GM18873 (cell line): ENCODE measurements at regions not wholly inside any gene's neighbourhood (a gene's known extent, or its start where the extent isn't known, plus 50 kb on each side); places are given as distances from the start of the nearest gene placed in this dataset.

ENCODE experiments used
- ATAC-seq: cut with Tn5 transposase; IDR thresholded peaks from one replicate; pipeline ENCODE4 v1.9.1; 2021; ENCODE audit warnings: mild to moderate bottlenecking, moderate library complexity, moderate number of reproducible peaks; ENCODE audit not compliant: unreplicated experiment, low FRiP score

GRCh38 chr2:81839780-81840179 is 1535.2 kb upstream of the LRRTM1 start:
- ATAC-seq: no peak

GRCh38 chr2:81835321-81836000 is 1530.9 kb upstream of the LRRTM1 start:
- no peak for ATAC-seq

- ATAC-seq: no peak
These were observed 1482.3 kb upstream of the LRRTM1 start for GRCh38 chr2:81786811-81787210.

DNA sequence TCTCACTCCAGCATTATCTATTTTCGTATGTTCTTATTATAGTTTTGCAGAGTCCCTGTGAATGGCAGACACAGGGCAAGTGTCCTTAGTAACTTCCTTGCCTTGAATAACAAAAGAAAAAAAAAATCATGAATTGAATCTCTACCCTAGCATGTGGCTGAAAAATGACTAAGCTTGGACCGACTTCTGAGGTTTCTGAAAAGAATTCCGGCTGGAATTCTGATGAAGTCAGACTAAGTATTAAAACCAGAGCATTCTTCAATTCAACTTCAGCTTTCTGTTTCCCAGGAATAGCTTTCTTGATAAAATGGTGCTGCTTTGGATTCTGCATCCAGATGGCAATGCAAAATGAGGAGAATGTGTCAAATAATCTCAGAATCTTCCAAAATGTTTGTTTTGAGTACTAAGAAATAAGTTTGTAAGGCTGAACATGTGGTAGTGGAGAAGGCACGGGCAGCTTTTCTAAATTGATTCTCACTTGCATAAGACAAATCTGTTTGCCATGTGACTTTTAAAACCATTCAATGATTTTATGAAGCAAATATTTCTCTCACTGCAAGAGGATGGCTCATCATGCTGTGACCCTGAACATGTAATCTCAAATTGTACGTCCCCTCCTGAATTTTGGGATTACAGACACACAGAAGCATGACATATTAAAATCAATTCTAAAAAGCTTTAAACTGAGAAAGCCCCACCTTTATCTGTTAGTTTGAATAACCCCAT is 1462.8 kb upstream of the LRRTM1 start:
- no peak for ATAC-seq

DNA sequence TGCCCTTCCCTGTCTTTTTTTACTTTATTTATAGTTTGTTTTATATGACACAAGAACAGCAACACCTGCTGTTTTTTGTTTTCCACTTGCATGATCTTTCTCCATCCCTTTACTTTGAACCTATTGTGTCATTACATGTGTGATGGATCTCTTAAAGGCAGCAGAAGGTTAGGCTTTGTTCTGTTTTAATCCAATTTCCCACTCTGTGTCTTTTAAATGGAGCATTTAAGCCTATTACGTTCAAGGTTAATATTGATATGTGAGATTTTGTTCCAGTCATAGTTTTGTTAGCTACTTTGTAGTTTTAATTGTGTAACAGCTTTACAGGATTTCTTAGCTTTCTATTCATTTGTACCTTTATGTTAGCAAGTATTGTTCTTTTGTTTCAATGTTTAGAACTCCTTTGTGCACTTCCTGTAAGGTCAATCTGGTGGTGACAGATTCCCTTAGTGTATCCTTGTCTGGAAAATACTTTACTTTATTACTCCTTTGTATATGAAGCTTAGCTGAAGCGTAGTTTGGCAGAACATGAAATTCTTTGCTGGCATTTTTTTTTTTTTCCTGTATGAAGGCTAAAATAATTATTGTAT is 1443.0 kb upstream of the LRRTM1 start:
- ATAC-seq: no peak

- ATAC-seq: no peak
These were observed 1435.4 kb upstream of the LRRTM1 start for GRCh38 chr2:81739966-81740365.

- ATAC-seq: no peak
These were observed 1430.4 kb upstream of the LRRTM1 start for GRCh38 chr2:81734981-81735380.

DNA sequence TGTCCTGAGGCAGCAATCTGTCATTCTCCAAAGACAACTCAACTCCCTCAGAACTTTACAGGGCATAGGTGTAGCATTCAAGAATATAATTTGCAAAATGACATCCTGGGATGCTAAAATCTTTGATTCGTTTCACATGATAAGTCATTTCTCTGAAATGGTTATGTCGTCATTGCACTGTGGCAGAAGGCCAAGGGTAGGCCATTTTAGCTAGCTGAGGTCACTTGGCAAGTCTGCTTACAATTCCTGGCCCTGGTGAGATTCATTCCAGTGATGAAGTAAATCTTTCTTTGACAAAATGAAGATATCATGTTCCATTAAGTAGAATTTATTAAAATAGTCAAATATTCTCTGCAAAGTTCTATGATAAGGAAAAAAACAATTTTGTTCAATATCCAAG is 1410.3 kb upstream of the LRRTM1 start:
- no peak for ATAC-seq

DNA sequence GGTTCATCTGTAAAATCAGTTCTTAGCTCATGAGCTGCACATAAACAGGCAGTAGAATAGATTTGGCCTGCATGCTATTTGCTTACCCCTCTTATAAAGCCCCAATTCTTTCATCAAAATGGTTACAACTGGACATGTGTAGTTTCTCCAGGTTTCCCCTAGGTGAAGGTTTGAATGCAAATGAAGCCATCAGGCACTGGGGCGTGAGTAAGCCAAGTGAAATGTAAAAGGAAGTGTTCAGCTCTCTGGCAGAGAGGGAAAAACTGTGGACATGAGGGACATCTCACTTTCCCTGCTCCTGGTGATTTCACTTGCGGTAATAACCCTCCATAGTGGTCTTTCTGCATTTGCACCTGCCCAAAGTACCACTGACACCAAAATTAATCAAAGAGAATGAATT is 1402.3 kb upstream of the LRRTM1 start:
- no peak for ATAC-seq

- no peak for ATAC-seq
These were observed 1399.3 kb upstream of the LRRTM1 start for GRCh38 chr2:81703831-81704230.

- ATAC-seq: no peak
These were observed 1388.0 kb upstream of the LRRTM1 start for GRCh38 chr2:81692566-81692965.

DNA sequence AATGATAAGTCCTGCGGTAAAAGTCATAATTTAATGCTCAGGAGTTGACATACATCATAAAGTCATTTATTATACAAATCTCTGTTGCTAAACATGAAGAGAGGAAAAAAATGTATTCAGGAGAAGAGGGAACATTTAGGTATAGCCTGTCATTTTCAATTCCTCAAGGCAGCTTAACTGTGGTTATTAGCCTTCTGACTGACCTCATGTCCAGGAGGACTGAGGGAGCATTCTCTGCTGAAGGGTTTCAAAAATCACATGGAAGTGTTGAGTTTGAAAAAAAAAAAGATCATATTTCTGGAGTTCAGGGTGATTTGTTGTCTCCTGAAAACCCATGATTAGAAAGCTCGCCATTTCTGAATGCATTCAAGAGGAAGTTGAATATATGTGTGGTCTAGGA is 1371.1 kb upstream of the LRRTM1 start:
- no peak for ATAC-seq

DNA sequence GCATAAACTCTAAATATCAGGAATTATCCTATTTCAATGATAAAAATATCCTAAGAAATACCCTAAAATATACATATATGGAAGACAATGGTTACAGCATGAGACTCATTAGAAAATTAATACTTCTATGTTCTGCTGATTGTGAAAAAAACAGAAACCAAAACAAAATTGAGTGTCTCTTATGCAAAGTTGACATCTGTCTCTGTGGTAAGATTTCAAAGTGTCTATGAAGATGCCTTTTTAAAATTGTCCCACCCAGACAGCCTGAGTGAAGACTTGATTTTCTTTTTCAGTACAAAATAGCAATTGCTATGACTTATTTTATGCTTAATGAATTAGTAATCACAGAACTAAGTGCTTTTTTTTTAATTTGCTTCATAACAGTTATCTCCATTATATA is 1368.4 kb upstream of the LRRTM1 start:
- ATAC-seq: no peak

DNA sequence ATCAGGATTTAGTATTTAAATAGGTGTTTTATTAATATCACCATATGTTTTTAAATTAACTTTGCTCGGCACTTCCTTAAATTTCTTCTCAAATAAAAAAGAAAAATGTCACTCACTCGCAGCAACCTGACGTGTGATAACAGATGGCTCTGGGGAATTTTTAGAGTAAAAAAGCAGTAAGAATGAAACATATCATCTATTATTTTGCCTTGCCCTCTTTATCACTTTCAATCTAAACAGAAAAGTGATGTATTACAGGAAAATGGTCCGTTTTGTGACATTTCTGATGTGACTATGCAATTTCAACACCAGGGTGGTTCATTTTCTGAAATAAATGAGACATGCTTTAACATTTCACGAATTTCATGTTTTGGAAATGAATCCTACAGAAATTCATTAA is 1368.0 kb upstream of the LRRTM1 start:
- ATAC-seq: no peak

DNA sequence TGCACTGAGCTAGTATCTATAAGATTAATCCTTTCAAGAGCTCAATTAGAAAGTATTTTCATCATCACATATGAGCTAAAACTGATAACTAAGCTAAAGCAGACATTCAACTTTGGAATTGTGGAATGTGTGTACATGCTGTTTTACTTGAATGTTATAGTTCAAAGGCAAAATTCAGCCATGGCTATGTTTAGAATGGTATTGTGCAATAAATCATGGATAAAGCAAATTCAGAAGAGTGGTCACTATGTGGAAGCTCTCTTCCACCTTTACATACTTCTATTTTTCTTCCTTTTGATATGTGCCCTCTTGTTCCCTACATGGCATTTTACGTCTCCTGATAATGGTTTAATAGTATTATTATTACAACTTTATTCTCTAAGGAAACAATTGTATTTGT is 1366.3 kb upstream of the LRRTM1 start:
- ATAC-seq: no peak

- no peak for ATAC-seq
These were observed 1356.5 kb upstream of the LRRTM1 start for GRCh38 chr2:81661081-81661480.

- ATAC-seq: no peak
These were observed 1353.7 kb upstream of the LRRTM1 start for GRCh38 chr2:81658227-81658626.

- ATAC-seq: no peak
These were observed 1345.8 kb upstream of the LRRTM1 start for GRCh38 chr2:81650048-81650971.

GRCh38 chr2:81648806-81649205 is 1344.3 kb upstream of the LRRTM1 start:
- ATAC-seq: no peak

- no peak for ATAC-seq
These were observed 1343.8 kb upstream of the LRRTM1 start for GRCh38 chr2:81648370-81648769.

DNA sequence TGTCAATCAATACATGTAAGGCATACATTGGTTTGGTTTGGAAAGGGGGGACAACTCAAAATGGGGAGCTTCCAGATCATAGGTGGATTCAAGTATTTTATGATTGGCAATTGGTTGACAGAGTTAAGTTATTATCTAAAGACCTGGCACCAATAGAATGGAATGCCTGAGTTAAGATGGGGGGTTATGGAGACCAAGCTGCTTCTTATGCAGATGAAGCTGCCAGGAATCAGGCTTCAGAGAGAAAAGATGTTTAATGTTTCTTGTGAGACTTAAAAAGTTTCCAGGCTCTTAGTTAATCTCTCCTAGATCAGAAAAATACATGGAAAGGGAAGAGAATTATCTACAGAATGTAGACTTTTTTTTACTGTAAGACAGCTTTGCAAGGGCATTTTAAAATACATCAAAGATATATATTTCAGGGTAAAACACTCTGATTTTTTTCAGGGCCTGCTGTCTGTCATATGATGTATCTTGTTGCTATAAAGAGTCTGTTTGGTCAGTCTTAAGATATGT is 1343.2 kb upstream of the LRRTM1 start:
- no peak for ATAC-seq
